ENCODE measurements at regions not wholly inside any gene's neighbourhood (a gene's known extent, or its start where the extent isn't known, plus 50 kb on each side); places are given as distances from the start of the nearest gene placed in this dataset.
"Not testable (repeated sequence)": the region's sequence is repeated elsewhere in the genome, so short reads cannot be mapped to it uniquely, and the experiment has no call there.

GRCh38 chr3:174483254-174483653 is 375.9 kb upstream of the NAALADL2 start:
- dilution Hi-C loops (cut with MboI; ENCODE audit: extremely low pct_ligation_motif_present, low sequenced_read_pairs), result no loop called here
- no peak for TF ChIP-seq EZH2 (IDR thresholded peaks at IDR 0.05; ENCODE audit: low read length)
- Histone ChIP-seq H3K4me3 (ENCODE audit: control insufficient read depth in 2 of 3, extremely low read depth in 1 of 3, insufficient read depth in 2 of 3, low read depth in 1 of 3, low read length in 3 of 3) (no peak overlapping the region), H3K79me2 (ENCODE audit: control insufficient read depth, insufficient read depth, low read length) (no peaks in the 10 kb centered on the region), H3K4me1 (ENCODE audit: control insufficient read depth, extremely low read depth, insufficient read depth, low read length) (no peaks in the 10 kb centered on the region), H4K20me1 (ENCODE audit: control insufficient read depth, extremely low read depth, insufficient read depth, low read length) (no peaks in the 10 kb centered on the region), H3K9ac (ENCODE audit: control insufficient read depth, extremely low read depth, insufficient read depth, low read length) (no peak overlapping the region), H3K9me1 (ENCODE audit: control insufficient read depth, extremely low read depth, insufficient read depth, low read length) (no peaks in the 10 kb centered on the region), H3K9me3 (ENCODE audit: control insufficient read depth, low read depth, low read length) (no peaks in the 10 kb centered on the region), H2AFZ (ENCODE audit: control insufficient read depth, low read length) (no peak overlapping the region), H3K27ac (ENCODE audit: control insufficient read depth, insufficient read depth, low read length) (no peak overlapping the region), H3K4me2 (ENCODE audit: control insufficient read depth, extremely low read depth, insufficient read depth, low read depth, low read length) (no peak overlapping the region), H3K27me3 (ENCODE audit: control insufficient read depth, extremely low read depth, insufficient read depth, low read length) (no peaks in the 10 kb centered on the region), H3K36me3 (ENCODE audit: control insufficient read depth in 2 of 2, extremely low read depth in 1 of 2, insufficient read depth in 2 of 2, low read length in 2 of 2) (no peaks in the 10 kb centered on the region)
- DNase-seq (ENCODE audit: low read depth, low spot score) (no peak), FAIRE-seq (no peak)

- H3K27me3 ChIP-seq (ENCODE audit: control insufficient read depth, extremely low read depth, insufficient read depth, low read length); H3K9ac ChIP-seq (ENCODE audit: control insufficient read depth, extremely low read depth, insufficient read depth, low read length); DNase-seq (ENCODE audit: low read depth, low spot score); H3K9me1 ChIP-seq (ENCODE audit: control insufficient read depth, extremely low read depth, insufficient read depth, low read length); dilution Hi-C loops (cut with MboI; ENCODE audit: extremely low pct_ligation_motif_present, low sequenced_read_pairs); H3K4me3 ChIP-seq (ENCODE audit: control insufficient read depth in 2 of 3, extremely low read depth in 1 of 3, insufficient read depth in 2 of 3, low read depth in 1 of 3, low read length in 3 of 3); H4K20me1 ChIP-seq (ENCODE audit: control insufficient read depth, extremely low read depth, insufficient read depth, low read length); H3K79me2 ChIP-seq (ENCODE audit: control insufficient read depth, insufficient read depth, low read length); H3K9me3 ChIP-seq (ENCODE audit: control insufficient read depth, low read depth, low read length); H3K27ac ChIP-seq (ENCODE audit: control insufficient read depth, insufficient read depth, low read length); H2AFZ ChIP-seq (ENCODE audit: control insufficient read depth, low read length); FAIRE-seq; H3K36me3 ChIP-seq (ENCODE audit: control insufficient read depth in 2 of 2, extremely low read depth in 1 of 2, insufficient read depth in 2 of 2, low read length in 2 of 2); H3K4me1 ChIP-seq (ENCODE audit: control insufficient read depth, extremely low read depth, insufficient read depth, low read length); H3K4me2 ChIP-seq (ENCODE audit: control insufficient read depth, extremely low read depth, insufficient read depth, low read depth, low read length): not testable (repeated sequence)
Measured at GRCh38 chr3:174483856-174484255, 375.3 kb upstream of the NAALADL2 start.

GRCh38 chr3:174488527-174488926 is 370.6 kb upstream of the NAALADL2 start:
- FAIRE-seq, result no peak
- Histone ChIP-seq H2AFZ (ENCODE audit: control insufficient read depth, low read length) (no peak overlapping the region), H3K79me2 (ENCODE audit: control insufficient read depth, insufficient read depth, low read length) (no peaks in the 10 kb centered on the region)

More at GRCh38 chr3:174488527-174488926, 370.6 kb upstream of the NAALADL2 start:
- no peak for DNase-seq (ENCODE audit: low read depth, low spot score)
- no peaks in the 10 kb centered on the region for H3K4me1 ChIP-seq (ENCODE audit: control insufficient read depth, extremely low read depth, insufficient read depth, low read length)
- H3K9ac ChIP-seq (ENCODE audit: control insufficient read depth, extremely low read depth, insufficient read depth, low read length), result no peak overlapping the region
- TF ChIP-seq EZH2 (IDR thresholded peaks at IDR 0.05; ENCODE audit: low read length), result no peak
- TF ChIP-seq, protein P1, sequence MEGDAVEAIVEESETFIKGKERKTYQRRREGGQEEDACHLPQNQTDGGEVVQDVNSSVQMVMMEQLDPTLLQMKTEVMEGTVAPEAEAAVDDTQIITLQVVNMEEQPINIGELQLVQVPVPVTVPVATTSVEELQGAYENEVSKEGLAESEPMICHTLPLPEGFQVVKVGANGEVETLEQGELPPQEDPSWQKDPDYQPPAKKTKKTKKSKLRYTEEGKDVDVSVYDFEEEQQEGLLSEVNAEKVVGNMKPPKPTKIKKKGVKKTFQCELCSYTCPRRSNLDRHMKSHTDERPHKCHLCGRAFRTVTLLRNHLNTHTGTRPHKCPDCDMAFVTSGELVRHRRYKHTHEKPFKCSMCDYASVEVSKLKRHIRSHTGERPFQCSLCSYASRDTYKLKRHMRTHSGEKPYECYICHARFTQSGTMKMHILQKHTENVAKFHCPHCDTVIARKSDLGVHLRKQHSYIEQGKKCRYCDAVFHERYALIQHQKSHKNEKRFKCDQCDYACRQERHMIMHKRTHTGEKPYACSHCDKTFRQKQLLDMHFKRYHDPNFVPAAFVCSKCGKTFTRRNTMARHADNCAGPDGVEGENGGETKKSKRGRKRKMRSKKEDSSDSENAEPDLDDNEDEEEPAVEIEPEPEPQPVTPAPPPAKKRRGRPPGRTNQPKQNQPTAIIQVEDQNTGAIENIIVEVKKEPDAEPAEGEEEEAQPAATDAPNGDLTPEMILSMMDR (optimal IDR thresholded peaks at IDR 0.05 in 1 of 3, IDR thresholded peaks at IDR 0.05 in 1 of 3, conservative IDR thresholded peaks at IDR 0.05 in 1 of 3; ENCODE audit: extremely low read depth in 1 of 3, insufficient read depth in 2 of 3, low read length in 3 of 3), result no peak
- H4K20me1 ChIP-seq (ENCODE audit: control insufficient read depth, extremely low read depth, insufficient read depth, low read length), result no peaks in the 10 kb centered on the region
- no peak overlapping the region for H3K4me3 ChIP-seq (ENCODE audit: control insufficient read depth in 2 of 3, extremely low read depth in 1 of 3, insufficient read depth in 2 of 3, low read depth in 1 of 3, low read length in 3 of 3)
- no peak overlapping the region for H3K27ac ChIP-seq (ENCODE audit: control insufficient read depth, insufficient read depth, low read length)
- H3K36me3 ChIP-seq (ENCODE audit: control insufficient read depth in 2 of 2, extremely low read depth in 1 of 2, insufficient read depth in 2 of 2, low read length in 2 of 2), result no peaks in the 10 kb centered on the region
- no peaks in the 10 kb centered on the region for H3K9me1 ChIP-seq (ENCODE audit: control insufficient read depth, extremely low read depth, insufficient read depth, low read length)
- no peak overlapping the region for H3K4me2 ChIP-seq (ENCODE audit: control insufficient read depth, extremely low read depth, insufficient read depth, low read depth, low read length)
- dilution Hi-C loops (cut with MboI; ENCODE audit: extremely low pct_ligation_motif_present, low sequenced_read_pairs), result no loop called here
- no peaks in the 10 kb centered on the region for H3K9me3 ChIP-seq (ENCODE audit: control insufficient read depth, low read depth, low read length)
- no peaks in the 10 kb centered on the region for H3K27me3 ChIP-seq (ENCODE audit: control insufficient read depth, extremely low read depth, insufficient read depth, low read length)

Data from keratinocyte (primary cell).